ENCODE measurements at regions not wholly inside any gene's neighbourhood (a gene's known extent, or its start where the extent isn't known, plus 50 kb on each side); places are given as distances from the start of the nearest gene placed in this dataset.
"Not testable (repeated sequence)": the region's sequence is repeated elsewhere in the genome, so short reads cannot be mapped to it uniquely, and the experiment has no call there.

- DNase-seq (ENCODE audit: low read depth in 2 of 2): no peak
Measured at GRCh38 chr18:51248685-51249084, 51.2 kb upstream of the MEX3C start.

- no peak for DNase-seq (ENCODE audit: low read depth in 2 of 2)
Measured at GRCh38 chr18:51250006-51250405, 52.5 kb upstream of the MEX3C start.

DNA sequence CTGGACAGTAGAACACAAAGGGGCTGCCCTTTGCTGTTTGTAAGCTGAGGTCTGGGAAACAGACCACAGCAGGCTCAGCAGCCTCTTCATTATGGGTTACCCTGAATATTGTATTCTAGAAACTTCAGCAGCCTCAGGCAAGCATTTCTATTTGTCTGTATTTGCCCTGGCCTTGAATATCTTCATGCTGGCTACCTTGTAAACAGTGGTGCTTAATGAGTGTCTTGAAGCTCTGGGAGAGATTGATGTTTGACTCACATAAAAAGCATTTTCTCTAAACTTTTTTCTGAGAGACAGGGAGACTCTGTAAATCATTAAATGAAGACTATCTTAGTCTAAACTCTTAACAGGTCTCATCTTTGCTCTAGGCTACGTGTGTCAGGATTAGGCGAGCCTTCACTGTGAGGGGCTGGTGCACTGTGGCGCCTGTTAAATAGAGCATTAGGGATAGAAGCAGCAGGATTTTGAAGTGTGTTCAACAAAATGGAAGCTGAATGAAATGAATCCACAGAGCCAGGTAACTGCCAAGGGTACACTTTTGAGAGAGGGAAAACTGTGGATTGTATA is 53.1 kb upstream of the MEX3C start:
- no peak for DNase-seq (ENCODE audit: low read depth in 2 of 2)

DNA sequence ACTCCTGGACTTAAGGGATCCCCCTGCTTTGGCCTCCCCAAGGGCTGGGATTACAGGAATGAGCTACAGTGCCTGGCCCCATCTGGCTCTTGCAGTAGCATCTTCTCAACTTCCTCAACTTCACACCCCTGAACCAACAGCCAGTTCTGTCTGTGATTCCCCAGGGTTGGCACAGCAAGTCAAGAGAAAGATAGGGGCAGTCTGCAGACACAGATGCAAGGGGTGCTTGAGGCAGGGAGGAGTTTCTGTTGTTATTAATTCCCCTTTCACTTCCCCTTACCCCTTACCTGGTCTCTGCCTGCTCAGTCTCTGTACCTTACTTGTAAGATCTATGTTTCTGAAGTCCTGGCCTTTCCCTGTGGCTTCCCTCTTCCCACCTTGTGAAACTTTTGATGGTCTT is 54.1 kb upstream of the MEX3C start:
- no peak for DNase-seq (ENCODE audit: low read depth in 2 of 2)

DNA sequence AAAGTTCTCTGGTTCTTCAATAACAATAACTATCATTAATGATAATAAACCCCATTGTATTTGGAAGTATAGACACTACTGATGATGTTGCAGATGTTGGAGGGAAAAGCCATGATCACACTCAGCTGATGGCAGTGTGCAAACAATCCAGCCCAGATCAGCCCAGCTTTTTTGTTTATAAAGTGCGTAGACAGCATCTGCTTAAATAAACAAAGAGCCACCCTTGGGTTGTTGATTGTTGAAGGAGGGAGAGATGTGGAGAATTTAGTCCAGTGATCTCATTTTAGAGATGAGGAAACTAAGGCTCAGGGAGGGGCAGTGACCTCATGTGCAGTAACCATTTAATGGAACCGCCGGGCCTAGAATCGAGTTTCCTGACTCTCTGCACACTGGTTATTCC is 56.0 kb upstream of the MEX3C start:
- no peak for DNase-seq (ENCODE audit: low read depth in 2 of 2)

GRCh38 chr18:51255693-51256092 is 58.2 kb upstream of the MEX3C start:
- no peak for DNase-seq (ENCODE audit: low read depth in 2 of 2)

DNA sequence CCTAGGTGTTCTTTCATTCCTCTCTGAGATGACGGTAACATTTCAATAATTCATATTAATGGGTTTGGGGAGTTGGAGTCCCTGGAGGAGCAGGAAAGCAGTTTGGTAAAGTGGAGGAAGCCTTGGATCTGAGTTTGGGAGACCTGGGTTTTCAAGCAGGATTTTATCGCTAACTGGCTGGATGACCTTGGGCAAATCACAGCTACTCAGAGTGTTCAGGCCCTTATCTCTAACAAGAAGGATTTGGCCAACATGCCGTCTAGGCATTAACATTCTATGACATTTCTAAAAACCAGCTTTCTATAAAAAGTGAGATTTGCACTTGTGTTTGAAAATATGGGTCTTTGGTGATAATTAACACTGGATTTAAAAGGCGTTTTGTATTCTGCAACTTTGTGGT is 59.7 kb upstream of the MEX3C start:
- DNase-seq (ENCODE audit: low read depth in 2 of 2): no peak

GRCh38 chr18:51260118-51260517 is 62.6 kb upstream of the MEX3C start:
- no peak for DNase-seq (ENCODE audit: low read depth in 2 of 2)

DNA sequence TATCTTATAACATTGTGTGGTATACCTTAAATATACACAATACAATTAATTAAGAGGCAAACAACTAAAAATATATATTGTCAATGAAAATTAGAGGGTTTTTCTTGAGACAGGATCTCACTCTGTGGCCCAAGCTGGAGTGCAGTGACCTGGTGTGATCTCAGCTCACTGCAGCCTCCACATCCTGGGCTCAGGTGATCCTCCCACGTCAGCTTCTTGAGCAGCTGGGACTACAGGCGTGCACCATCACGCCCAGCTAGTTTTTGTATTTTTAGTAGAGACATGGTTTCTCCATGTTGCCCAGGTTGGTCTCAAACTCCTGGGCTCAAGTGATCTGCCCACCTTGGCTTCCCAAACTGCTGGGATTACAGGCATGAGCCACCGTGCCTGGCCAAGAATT is 68.6 kb upstream of the MEX3C start:
- DNase-seq (ENCODE audit: low read depth in 2 of 2): not testable (repeated sequence)

DNA sequence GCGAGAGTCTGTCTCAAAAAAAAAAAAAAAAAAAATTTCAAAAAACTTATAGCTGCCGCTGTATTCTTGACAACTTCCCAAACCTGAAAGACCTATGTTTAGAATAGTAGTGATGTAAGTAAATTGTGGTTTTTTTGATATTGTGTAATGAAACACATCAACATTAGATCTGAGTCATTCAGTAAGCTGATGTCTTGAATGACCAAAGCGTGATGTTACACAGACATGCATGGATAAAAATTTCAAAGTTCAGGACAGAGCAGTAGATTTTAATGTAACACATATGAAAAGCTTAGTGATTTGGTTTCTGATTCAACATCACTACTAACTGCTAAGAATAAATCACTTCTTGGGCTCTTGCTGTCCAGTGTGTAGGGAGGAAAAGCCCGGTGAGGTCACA is 69.3 kb upstream of the MEX3C start:
- no peak for DNase-seq (ENCODE audit: low read depth in 2 of 2)

GRCh38 chr18:51273437-51273836 is 76.0 kb upstream of the MEX3C start:
- no peak for DNase-seq (ENCODE audit: low read depth in 2 of 2)

GRCh38 chr18:51275712-51276476 is 78.4 kb upstream of the MEX3C start:
- no peak for DNase-seq (ENCODE audit: low read depth in 2 of 2)

- DNase-seq (ENCODE audit: low read depth in 2 of 2): peak; percentile 36 to 39
Measured at GRCh38 chr18:51278045-51278649, 80.7 kb upstream of the MEX3C start.

DNA sequence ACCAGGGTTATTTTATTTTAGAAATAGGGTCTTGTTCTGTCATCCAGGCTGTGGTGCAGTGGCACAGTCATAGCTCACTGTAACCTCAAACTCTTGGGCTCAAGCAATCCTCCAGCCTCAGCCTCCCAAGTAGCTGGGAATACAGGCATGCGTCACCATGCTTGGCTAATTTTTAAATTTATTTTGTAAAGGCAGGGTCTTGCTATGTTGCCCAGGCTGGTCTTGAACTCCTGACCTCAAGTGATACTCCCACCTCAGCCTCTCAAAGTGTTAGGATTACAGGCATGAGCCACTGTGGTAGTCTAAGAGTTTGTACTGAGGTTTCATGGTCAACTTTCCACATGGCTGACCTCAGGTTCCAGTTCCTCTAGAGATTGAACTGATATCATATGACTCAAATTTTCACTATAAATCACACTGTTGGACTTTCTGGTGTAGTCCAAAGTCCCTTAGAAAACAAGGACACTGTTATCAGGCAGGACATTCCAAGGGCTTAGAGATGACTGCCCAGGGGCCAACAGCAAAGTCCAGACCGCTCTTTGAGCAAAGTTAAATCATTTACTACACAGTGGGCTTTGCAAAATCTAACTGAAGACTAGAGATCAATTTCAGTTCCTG is 82.0 kb upstream of the MEX3C start:
- no peak for DNase-seq (ENCODE audit: low read depth in 2 of 2)

DNA sequence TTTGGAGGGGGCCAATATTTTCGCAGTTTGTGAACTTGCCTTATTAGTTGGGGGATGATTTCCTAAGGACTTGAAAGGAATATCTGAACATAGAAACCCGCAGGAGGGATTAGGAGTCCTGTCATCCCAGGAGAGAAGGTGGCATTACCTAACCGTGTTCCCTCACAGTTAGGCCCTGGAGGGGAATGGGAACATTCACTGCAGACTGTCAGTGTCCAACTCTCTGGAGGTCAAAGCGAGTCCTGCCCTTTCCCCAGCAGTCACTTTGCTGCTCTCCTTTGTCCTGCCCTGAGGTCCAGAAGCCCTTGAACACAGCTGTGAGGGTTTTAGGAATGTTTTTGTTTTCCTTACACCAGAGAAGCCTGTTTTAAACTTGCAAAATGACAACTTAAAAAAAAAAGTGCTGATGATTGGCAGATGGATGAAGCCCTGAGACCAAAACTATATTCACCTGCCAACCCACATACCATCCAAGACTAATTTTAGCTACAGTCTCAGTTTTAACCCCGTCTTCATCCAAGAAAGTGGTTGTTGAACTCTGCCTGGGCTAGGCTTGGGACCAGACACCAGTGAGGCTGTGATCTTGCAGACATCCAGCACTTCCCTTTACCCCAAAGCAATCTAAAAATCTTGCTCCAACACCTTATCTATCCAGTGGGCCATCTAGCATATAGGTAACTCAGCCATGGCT is 90.5 kb upstream of the MEX3C start:
- DNase-seq (ENCODE audit: low read depth in 2 of 2): no peak

DNA sequence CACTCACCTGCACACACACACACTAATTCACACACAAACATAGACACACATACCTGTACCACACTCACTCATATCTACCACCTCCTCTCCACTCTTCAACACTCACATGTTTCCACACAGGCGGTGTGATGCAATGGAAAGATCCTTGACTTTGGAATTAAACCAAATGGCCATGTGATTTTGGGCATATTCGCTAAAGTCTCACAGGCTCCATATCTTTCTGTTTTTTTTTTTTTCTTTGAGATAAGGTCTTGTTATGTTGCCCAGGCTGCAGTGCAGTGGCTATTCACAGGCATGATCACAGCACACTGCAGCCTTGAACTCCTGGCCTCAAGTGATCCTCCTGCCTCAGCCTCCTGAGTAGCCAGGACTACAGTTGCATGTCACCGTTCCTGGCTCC is 91.1 kb upstream of the MEX3C start:
- no peak for DNase-seq (ENCODE audit: low read depth in 2 of 2)

GRCh38 chr18:51290860-51291259 is 93.4 kb upstream of the MEX3C start:
- no peak for DNase-seq (ENCODE audit: low read depth in 2 of 2)

DNA sequence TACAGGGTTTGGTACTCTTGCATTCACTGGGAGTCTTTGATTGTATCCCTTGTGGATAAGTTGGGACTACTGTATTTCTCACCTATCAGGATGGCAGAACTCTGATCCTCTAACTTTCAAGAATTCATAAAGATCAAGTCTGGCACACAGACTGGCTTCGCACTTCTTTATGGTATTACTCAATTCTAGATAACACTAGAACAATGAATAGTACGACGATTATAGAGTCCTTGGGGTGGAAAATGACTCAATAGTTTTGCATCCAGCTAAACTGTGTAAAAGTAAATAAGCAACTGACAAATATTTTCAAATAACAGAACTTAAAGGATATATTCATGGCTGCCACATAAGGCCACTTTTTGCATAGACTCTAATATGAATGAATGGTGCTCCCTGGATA is 103.4 kb upstream of the MEX3C start:
- no peak for DNase-seq (ENCODE audit: low read depth in 2 of 2)

DNA sequence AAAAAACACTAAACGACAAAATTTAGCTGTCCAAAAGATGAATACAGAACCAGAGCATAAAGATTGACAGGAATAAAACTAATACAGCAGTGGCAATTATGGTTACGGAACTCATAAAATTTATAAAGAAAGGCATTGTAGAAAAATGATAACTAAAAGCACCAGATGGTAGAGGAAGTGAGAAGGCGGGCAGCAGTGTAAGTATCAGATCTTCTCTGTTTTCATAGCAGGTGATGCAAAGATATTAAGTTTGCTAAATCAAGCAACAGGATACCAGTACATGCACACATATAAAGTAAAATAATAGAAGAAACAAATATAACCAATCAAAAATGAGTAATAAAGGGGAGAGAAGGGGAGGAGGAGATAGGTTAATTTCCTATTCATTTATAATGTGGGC is 103.9 kb upstream of the MEX3C start:
- DNase-seq (ENCODE audit: low read depth in 2 of 2): no peak

DNA sequence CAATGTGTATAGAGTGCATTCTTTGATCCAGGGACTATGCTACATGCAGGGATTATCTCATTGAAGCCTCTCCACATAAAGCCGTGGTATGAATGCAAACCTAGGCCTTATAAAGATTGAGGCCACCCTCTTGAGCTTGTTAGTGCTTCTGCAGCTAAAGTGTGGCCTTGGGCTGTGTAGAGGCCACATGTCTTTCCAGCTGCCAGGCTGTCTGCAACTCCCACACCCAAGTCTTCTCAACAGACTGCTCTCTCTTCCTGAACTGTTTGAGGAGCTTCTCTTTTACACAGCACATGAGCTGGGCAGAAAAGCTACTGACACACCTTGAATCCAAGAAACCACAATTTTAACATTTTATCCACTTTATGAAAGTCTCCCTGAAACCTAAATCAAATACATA is 119.2 kb upstream of the MEX3C start:
- DNase-seq (ENCODE audit: low read depth in 2 of 2): no peak

DNA sequence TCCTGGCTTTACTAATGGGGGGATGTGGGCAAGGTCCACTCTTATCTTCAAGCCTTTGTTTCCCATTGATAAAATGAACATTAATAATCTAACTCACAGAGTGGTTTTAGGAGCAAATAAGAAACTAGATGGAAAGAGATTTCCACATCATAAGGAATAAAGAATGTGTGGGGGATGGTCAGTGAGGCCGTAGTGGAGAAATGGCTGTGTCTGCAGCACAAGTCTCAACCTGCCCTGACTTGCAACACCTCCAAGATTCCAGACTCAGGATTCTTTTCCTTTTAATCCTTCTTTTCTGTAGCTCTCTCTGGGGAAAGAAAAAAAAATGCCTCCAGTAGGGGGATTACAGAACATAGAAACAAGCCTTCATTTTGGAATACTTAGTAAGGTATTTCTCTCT is 124.2 kb upstream of the MEX3C start:
- no peak for DNase-seq (ENCODE audit: low read depth in 2 of 2)

- no peak for DNase-seq (ENCODE audit: low read depth in 2 of 2)
Measured at GRCh38 chr18:51323961-51324360, 126.5 kb upstream of the MEX3C start.

Measured in stimulated activated CD8-positive, alpha-beta memory T cell treated with anti-CD3 and anti-CD28 coated beads, Interleukin-2, amount 100 ng/mL, for 48 hours (primary cell).